Coronary artery (tissue), 2 donors: ENCODE measurements at regions not wholly inside any gene's neighbourhood (a gene's known extent, or its start where the extent isn't known, plus 50 kb on each side); places are given as distances from the start of the nearest gene placed in this dataset.

Source experiments
- DNase-seq: peaks from one replicate; pipeline ENCODE4 v3.0.0-alpha.2; 2017; ENCODE audit warnings: low spot score
- H3K27ac ChIP-seq, 2 donors: fragments of 200-600 bp; sonication (generic); one replicate each; pipeline ENCODE4 v1.5.1; 2016 to 2019
- H3K4me3 ChIP-seq: fragments of 200-600 bp; sonication (generic); 2 replicates; pipeline ENCODE4 v1.5.1; 2016; ENCODE audit warnings: mild to moderate bottlenecking, moderate library complexity
- TF ChIP-seq, protein P1 (sequence below): fragments of 200-600 bp; sonication (generic); IDR thresholded peaks from one replicate; pipeline ENCODE4 v1.5.1; 2019; ENCODE audit warnings: antibody characterized with exemption

DNA sequence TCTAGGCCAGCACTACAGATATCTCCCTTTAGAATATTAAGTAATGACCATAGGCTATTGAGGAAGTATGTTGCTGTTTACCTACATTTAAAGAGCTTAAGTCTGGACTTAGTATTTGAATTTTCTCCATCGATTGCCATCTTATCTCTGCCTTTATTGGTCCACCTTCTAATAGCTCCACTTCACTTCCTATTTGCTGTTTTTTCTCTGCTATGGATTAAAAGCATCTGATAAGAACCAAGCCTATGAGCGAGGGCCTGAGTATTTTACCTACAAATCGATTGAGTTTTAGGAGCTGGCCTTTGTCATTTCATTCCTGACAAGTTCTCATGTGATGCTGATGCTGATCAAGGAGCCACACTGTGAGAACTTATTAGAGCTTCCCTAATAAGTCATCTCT, 52.6 kb upstream of the AKAP13 start:
- Histone ChIP-seq H3K4me3 (no peak overlapping the region), H3K27ac (no peak overlapping the region)
- TF ChIP-seq, protein P1, sequence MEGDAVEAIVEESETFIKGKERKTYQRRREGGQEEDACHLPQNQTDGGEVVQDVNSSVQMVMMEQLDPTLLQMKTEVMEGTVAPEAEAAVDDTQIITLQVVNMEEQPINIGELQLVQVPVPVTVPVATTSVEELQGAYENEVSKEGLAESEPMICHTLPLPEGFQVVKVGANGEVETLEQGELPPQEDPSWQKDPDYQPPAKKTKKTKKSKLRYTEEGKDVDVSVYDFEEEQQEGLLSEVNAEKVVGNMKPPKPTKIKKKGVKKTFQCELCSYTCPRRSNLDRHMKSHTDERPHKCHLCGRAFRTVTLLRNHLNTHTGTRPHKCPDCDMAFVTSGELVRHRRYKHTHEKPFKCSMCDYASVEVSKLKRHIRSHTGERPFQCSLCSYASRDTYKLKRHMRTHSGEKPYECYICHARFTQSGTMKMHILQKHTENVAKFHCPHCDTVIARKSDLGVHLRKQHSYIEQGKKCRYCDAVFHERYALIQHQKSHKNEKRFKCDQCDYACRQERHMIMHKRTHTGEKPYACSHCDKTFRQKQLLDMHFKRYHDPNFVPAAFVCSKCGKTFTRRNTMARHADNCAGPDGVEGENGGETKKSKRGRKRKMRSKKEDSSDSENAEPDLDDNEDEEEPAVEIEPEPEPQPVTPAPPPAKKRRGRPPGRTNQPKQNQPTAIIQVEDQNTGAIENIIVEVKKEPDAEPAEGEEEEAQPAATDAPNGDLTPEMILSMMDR: no peak
- DNase-seq: no peak

DNA sequence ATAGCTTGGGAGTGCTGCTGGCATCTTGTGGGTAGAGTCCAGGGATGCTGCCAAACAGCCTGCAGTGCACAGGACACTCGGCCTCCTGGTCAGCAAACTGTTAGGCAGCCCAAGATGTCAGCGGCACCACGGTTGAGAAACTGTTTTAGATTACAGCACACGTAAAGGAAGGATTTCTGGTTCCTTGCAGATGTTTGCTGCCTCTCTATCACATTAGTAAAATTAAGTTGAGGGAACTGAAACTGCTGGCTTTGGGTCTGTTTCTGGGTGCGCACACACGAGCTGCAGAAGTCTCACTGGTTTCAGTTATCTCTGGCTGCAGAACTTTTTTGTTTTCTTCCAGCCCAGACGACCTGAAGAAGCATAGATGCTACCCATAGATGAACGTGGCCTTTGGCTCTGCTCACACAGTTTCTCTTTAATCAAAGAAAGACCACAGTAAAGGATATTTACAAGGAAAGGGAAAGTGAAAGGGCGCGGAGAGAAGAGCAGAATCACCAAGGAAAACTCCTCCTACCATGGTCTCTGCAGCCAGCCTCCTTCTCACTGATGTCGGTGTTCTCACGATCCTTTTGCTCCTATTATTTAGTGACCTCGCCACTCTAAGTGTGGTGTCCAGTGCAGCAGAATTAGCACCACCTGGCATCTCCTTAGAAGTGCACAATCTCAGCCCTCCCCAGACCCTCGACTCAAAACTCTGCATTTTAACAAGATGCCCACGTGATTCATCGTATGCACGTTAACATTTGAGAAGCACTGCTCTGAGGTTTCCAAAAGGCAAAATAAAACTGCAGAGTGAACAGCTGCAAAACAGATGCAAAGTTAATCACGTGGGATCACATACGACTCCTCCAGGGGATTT, 50.6 kb upstream of the AKAP13 start:
- TF ChIP-seq, protein P1: no peak

More for the DNA sequence above, 50.6 kb upstream of the AKAP13 start:
- peak overlapping the region; percentile 40 to 80 for H3K27ac ChIP-seq
- H3K4me3 ChIP-seq: peak overlapping the region; percentile 62
- DNase-seq: no peak
